GM23338 (cell line): ENCODE measurements at regions not wholly inside any gene's neighbourhood (a gene's known extent, or its start where the extent isn't known, plus 50 kb on each side); places are given as distances from the start of the nearest gene placed in this dataset.
A peak's percentile ranks its signal among the peaks of the same experiment; 100 is the strongest.

Source experiments
- ATAC-seq: fragments of 200-7000 bp; cut with Tn5 transposase; 3 replicates; pipeline ENCODE4 v1.9.1; 2020
- DNase-seq: peaks from one replicate; pipeline ENCODE4 v3.0.0-alpha.2; 2015; ENCODE audit warnings: low spot score
- H2AFZ ChIP-seq: fragments of 200-600 bp; sonication (generic); 2 replicates; pipeline ENCODE4 v1.8.0; 2016; ENCODE audit warnings: antibody characterized with exemption, mild to moderate bottlenecking, moderate library complexity
- H3F3A ChIP-seq: fragments of 200-600 bp; sonication (generic); replicated peaks from 2 replicates; pipeline ENCODE4 v1.8.0; 2017; ENCODE audit warnings: antibody characterized with exemption, mixed run types, low read depth
- H3K27ac ChIP-seq: fragments of 200-600 bp; sonication (generic); 2 replicates; pipeline ENCODE4 v1.6.1; 2016; ENCODE audit warnings: low read depth
- H3K27me3 ChIP-seq: fragments of 200-600 bp; sonication (generic); 2 replicates; pipeline ENCODE4 v1.8.0; 2016; ENCODE audit warnings: mild to moderate bottlenecking, mixed run types, moderate library complexity; ENCODE audit not compliant: insufficient read depth
- H3K36me3 ChIP-seq: fragments of 200-600 bp; sonication (generic); 2 replicates; pipeline ENCODE4 v1.8.0; 2016; ENCODE audit warnings: mild to moderate bottlenecking; ENCODE audit not compliant: insufficient read depth
- H3K4me1 ChIP-seq: fragments of 200-600 bp; sonication (generic); 2 replicates; pipeline ENCODE4 v1.8.0; 2016; ENCODE audit warnings: mild to moderate bottlenecking, moderate library complexity; ENCODE audit not compliant: insufficient read depth
- H3K4me2 ChIP-seq: fragments of 200-600 bp; sonication (generic); 2 replicates; pipeline ENCODE4 v1.7.1; 2017; ENCODE audit warnings: mixed run types
- H3K4me3 ChIP-seq: fragments of 200-600 bp; sonication (generic); 2 replicates; pipeline ENCODE4 v1.6.1; 2016; ENCODE audit warnings: mixed run types
- H3K79me2 ChIP-seq: fragments of 200-600 bp; sonication (generic); replicated peaks from 2 replicates; pipeline ENCODE4 v1.8.0; 2017; ENCODE audit warnings: mild to moderate bottlenecking; ENCODE audit not compliant: insufficient read depth
- H3K9me2 ChIP-seq: fragments of 200-600 bp; sonication (generic); 2 replicates; pipeline ENCODE4 v1.8.0; 2017; ENCODE audit not compliant: insufficient read depth
- H4K20me1 ChIP-seq: fragments of 200-600 bp; sonication (generic); replicated peaks from 2 replicates; pipeline ENCODE4 v1.8.0; 2017; ENCODE audit warnings: mild to moderate bottlenecking; ENCODE audit not compliant: insufficient read depth
- H3K27ac Mint-ChIP-seq: 2 replicates; pipeline ENCODE4 v1.8.0; 2020; ENCODE audit warnings: inconsistent platforms, mild to moderate bottlenecking, moderate library complexity, mixed read lengths
- H3K27me3 Mint-ChIP-seq: 3 replicates; pipeline ENCODE4 v1.8.0; 2022; ENCODE audit warnings: low read depth, mild to moderate bottlenecking, moderate library complexity, mixed read lengths, inconsistent platforms; ENCODE audit not compliant: insufficient read depth, poor library complexity
- H3K36me3 Mint-ChIP-seq: 3 replicates; pipeline ENCODE4 v1.8.0; 2021; ENCODE audit warnings: low read depth, mild to moderate bottlenecking, inconsistent platforms, moderate library complexity, mixed read lengths
- H3K4me1 Mint-ChIP-seq: 3 replicates; pipeline ENCODE4 v1.8.0; 2020; ENCODE audit warnings: mild to moderate bottlenecking, inconsistent platforms, mixed read lengths
- H3K4me3 Mint-ChIP-seq: 3 replicates; pipeline ENCODE4 v1.8.0; 2021; ENCODE audit warnings: moderate library complexity, mild to moderate bottlenecking, inconsistent platforms, mixed read lengths
- H3K9me3 Mint-ChIP-seq: 3 replicates; pipeline ENCODE4 v1.8.0; 2020; ENCODE audit warnings: moderate library complexity, mild to moderate bottlenecking, inconsistent platforms, mixed read lengths
- CREB1 ChIP-seq: fragments of 250-450 bp; sonication (Bioruptor Pico); IDR thresholded peaks from 2 replicates; pipeline ENCODE4 v1.5.0; 2020; ENCODE audit warnings: low read depth, mild to moderate bottlenecking, moderate library complexity
- CTCF ChIP-seq, 2 experiments: fragments of 200-600 bp in 1 of 2; sonication (generic) in 1 of 2; conservative IDR thresholded peaks; 2 replicates each; pipeline versions ENCODE4 v1.5.1 to v1.6.1; 2016 to 2017; ENCODE audit warnings: antibody characterized with exemption in 2 of 2, low read depth in 2 of 2, mild to moderate bottlenecking in 2 of 2, moderate library complexity in 1 of 2
- STAT1 ChIP-seq: IDR thresholded peaks from one replicate; pipeline ENCODE4 v1.6.1; 2016; ENCODE audit warnings: antibody characterized with exemption; ENCODE audit not compliant: unreplicated experiment
- ZNF462 ChIP-seq: fragments of 250-450 bp; sonication (Bioruptor Pico); IDR thresholded peaks from 2 replicates; pipeline ENCODE4 v1.5.0; 2020; ENCODE audit warnings: mild to moderate bottlenecking, moderate library complexity

- no peaks in the 10 kb centered on the region for H4K20me1 ChIP-seq
- ATAC-seq (no peak), DNase-seq (no peak)
- no peak overlapping the region for H3K4me2 ChIP-seq
- H3K9me2 ChIP-seq = no peaks in the 10 kb centered on the region
- Mint-ChIP-seq H3K36me3 (no peaks in the 10 kb centered on the region), H3K9me3 (no peaks in the 10 kb centered on the region; the same call in 2 of the 3 replicates), H3K27ac (no peak overlapping the region), H3K4me3 (no peak overlapping the region), H3K27me3 (peaks cover 8% of the 10 kb centered on the region), H3K4me1 (peaks cover 3% of the 10 kb centered on the region; the same call in 1 of the 3 replicates)
- H3K36me3 ChIP-seq = no peaks in the 10 kb centered on the region
- H3K79me2 ChIP-seq = no peaks in the 10 kb centered on the region
- H3K27ac ChIP-seq = no peak overlapping the region
- no peaks in the 10 kb centered on the region for H3K4me1 ChIP-seq
- H3K4me3 ChIP-seq = no peak overlapping the region
- TF ChIP-seq CTCF (conservative IDR thresholded peaks at IDR 0.05; ENCODE audit: low read depth in 2 of 2) (peak; percentile 20; a peak in 1 of 4 replicates), ZNF462 (CRISPR knock-in tag) (no peak)
- no peaks in the 10 kb centered on the region for H3K27me3 ChIP-seq
- no peaks in the 10 kb centered on the region for H3F3A ChIP-seq
- H2AFZ ChIP-seq = no peak overlapping the region
Measured at GRCh38 chr7:136117539-136117938, 140.4 kb upstream of the MTPN start.

- H3K27me3 Mint-ChIP-seq = peaks cover 8% of the 10 kb centered on the region
- no peak for ATAC-seq
- no peaks in the 10 kb centered on the region for H3K4me1 ChIP-seq
- H2AFZ ChIP-seq = no peak overlapping the region
- H3K4me2 ChIP-seq = no peak overlapping the region
- H3K79me2 ChIP-seq = no peaks in the 10 kb centered on the region
- H3K36me3 Mint-ChIP-seq = no peaks in the 10 kb centered on the region
- no peak overlapping the region for H3K4me3 Mint-ChIP-seq
- no peaks in the 10 kb centered on the region for H3F3A ChIP-seq
- peaks cover 3% of the 10 kb centered on the region; the same call in 1 of the 3 replicates for H3K4me1 Mint-ChIP-seq
- H4K20me1 ChIP-seq = no peaks in the 10 kb centered on the region
- H3K27me3 ChIP-seq = no peaks in the 10 kb centered on the region
- H3K36me3 ChIP-seq = no peaks in the 10 kb centered on the region
- no peak overlapping the region for H3K4me3 ChIP-seq
- no peak overlapping the region for H3K27ac Mint-ChIP-seq
- DNase-seq = no peak
- no peaks in the 10 kb centered on the region for H3K9me2 ChIP-seq
- H3K9me3 Mint-ChIP-seq = no peaks in the 10 kb centered on the region; the same call in 2 of the 3 replicates
- no peak overlapping the region for H3K27ac ChIP-seq
- TF ChIP-seq STAT1 = no peak
- no peak for TF ChIP-seq ZNF462 (CRISPR knock-in tag)
- TF ChIP-seq CREB1 (CRISPR knock-in tag) = no peak
Measured at GRCh38 chr7:136116186-136116585, 139.0 kb upstream of the MTPN start.
